Sigmoid colon (tissue), 4 donors: ENCODE measurements at regions not wholly inside any gene's neighbourhood (a gene's known extent, or its start where the extent isn't known, plus 50 kb on each side); places are given as distances from the start of the nearest gene placed in this dataset.

ENCODE experiments used
- EP300 ChIP-seq, 4 donors: sonication (generic); formaldehyde crosslinking; IDR thresholded peaks; one replicate each; pipeline ENCODE4 v1.6.1; 2017; ENCODE audit warnings: antibody characterized with exemption in 4 of 4
- POLR2A ChIP-seq, 2 donors: fragments of 450-650 bp; IDR thresholded peaks; one replicate each; pipeline ENCODE4 v1.6.1; 2016; ENCODE audit warnings: antibody characterized with exemption in 2 of 2, mild to moderate bottlenecking in 2 of 2, moderate library complexity in 2 of 2
- POLR2AphosphoS5 ChIP-seq, 4 donors: sonication (generic); formaldehyde crosslinking; IDR thresholded peaks; one replicate each; pipeline ENCODE4 v1.6.1; 2017; ENCODE audit warnings: antibody characterized with exemption in 4 of 4
- TF ChIP-seq, protein P1 (sequence below), 4 experiments: fragments of 450-650 bp in 3 of 4; fragments of 200-600 bp in 1 of 4; IDR thresholded peaks; one replicate each; pipeline ENCODE4 v1.5.1; 2016 to 2019; ENCODE audit warnings: antibody characterized with exemption in 4 of 4, mild to moderate bottlenecking in 3 of 4, moderate library complexity in 2 of 4

DNA sequence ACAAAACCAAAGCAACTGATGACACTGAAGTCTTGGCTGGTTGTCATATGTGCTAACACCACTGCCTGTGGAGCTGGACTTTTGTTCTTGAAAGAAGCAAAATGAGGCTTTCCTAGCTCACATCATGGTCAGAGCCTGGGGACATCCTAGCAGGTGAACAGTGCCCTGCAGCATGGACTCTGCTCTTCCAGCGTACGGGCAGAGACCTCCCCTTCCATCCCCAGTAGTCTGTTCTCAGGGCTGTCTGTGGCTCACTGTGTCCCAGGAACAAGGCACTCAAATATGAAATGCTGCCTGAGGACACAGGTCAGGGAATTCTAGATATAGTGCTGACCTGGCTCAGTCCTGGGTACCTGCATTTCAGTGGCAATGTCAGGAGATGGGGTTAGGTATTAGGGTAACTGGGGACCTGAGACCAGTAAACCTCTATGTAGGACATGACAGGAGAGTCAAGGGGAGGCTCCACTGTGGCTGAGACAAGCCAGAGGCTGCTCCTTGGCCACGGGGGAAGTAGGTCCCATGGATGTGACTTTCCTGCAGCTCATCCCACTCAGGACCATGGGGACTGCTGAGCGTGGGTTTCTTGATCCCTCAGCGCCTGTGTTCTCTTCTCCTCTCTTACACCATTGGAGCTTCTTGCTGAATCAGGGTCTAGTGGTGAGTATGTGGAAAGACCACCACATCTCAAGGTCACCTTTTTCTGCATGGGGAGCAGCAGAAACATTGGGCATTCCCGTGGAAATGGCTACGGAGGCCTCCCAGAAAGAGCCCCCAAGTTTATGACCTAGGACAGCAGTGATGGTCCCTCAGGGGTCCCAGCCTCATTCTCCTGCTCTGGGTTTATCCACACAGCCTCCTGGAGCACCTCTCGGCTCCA is 80.1 kb downstream of the ZNF280B start:
- TF ChIP-seq, protein P1, sequence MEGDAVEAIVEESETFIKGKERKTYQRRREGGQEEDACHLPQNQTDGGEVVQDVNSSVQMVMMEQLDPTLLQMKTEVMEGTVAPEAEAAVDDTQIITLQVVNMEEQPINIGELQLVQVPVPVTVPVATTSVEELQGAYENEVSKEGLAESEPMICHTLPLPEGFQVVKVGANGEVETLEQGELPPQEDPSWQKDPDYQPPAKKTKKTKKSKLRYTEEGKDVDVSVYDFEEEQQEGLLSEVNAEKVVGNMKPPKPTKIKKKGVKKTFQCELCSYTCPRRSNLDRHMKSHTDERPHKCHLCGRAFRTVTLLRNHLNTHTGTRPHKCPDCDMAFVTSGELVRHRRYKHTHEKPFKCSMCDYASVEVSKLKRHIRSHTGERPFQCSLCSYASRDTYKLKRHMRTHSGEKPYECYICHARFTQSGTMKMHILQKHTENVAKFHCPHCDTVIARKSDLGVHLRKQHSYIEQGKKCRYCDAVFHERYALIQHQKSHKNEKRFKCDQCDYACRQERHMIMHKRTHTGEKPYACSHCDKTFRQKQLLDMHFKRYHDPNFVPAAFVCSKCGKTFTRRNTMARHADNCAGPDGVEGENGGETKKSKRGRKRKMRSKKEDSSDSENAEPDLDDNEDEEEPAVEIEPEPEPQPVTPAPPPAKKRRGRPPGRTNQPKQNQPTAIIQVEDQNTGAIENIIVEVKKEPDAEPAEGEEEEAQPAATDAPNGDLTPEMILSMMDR (IDR thresholded peaks at IDR 0.05): no peak
- TF ChIP-seq POLR2A (IDR thresholded peaks at IDR 0.05): no peak
- no peak for TF ChIP-seq EP300 (IDR thresholded peaks at IDR 0.05)
- TF ChIP-seq POLR2AphosphoS5 (IDR thresholded peaks at IDR 0.05): no peak
